GM18858 (cell line): ENCODE measurements at regions not wholly inside any gene's neighbourhood (a gene's known extent, or its start where the extent isn't known, plus 50 kb on each side); places are given as distances from the start of the nearest gene placed in this dataset.

ENCODE experiments used
- ATAC-seq: cut with Tn5 transposase; IDR thresholded peaks from one replicate; pipeline ENCODE4 v1.9.1; 2021; ENCODE audit not compliant: unreplicated experiment

- ATAC-seq = no peak
These were observed 282.2 kb downstream of the CDH26 start for GRCh38 chr20:60240415-60240814.

GRCh38 chr20:60240986-60241385, 282.8 kb downstream of the CDH26 start:
- no peak for ATAC-seq

- ATAC-seq = no peak
These were observed 284.7 kb downstream of the CDH26 start for GRCh38 chr20:60242836-60243505.

GRCh38 chr20:60244373-60245146, 286.3 kb downstream of the CDH26 start:
- ATAC-seq = no peak

- no peak for ATAC-seq
These were observed 288.5 kb downstream of the CDH26 start for GRCh38 chr20:60246751-60247150.

GRCh38 chr20:60249436-60249835, 291.2 kb downstream of the CDH26 start:
- ATAC-seq = no peak

GRCh38 chr20:60250251-60250650, 292.0 kb downstream of the CDH26 start:
- no peak for ATAC-seq

- ATAC-seq = no peak
These were observed 294.6 kb downstream of the CDH26 start for GRCh38 chr20:60252866-60253265.

GRCh38 chr20:60253471-60253870, 295.2 kb downstream of the CDH26 start:
- ATAC-seq = no peak

- ATAC-seq = no peak
These were observed 296.7 kb downstream of the CDH26 start for GRCh38 chr20:60254901-60255411.

GRCh38 chr20:60255415-60255814, 297.2 kb downstream of the CDH26 start:
- ATAC-seq = no peak

GRCh38 chr20:60255866-60256265, 297.6 kb downstream of the CDH26 start:
- ATAC-seq = no peak

GRCh38 chr20:60256811-60257210, 298.6 kb downstream of the CDH26 start:
- no peak for ATAC-seq

GRCh38 chr20:60257671-60258070, 299.4 kb downstream of the CDH26 start:
- ATAC-seq = no peak

GRCh38 chr20:60258255-60258863, 300.1 kb downstream of the CDH26 start:
- no peak for ATAC-seq

GRCh38 chr20:60261333-60261732, 303.1 kb downstream of the CDH26 start:
- ATAC-seq = no peak

GRCh38 chr20:60262967-60263603, 304.9 kb downstream of the CDH26 start:
- ATAC-seq = no peak

- ATAC-seq = no peak
These were observed 305.8 kb downstream of the CDH26 start for GRCh38 chr20:60263725-60264709.

- no peak for ATAC-seq
These were observed 308.1 kb downstream of the CDH26 start for GRCh38 chr20:60266177-60266823.

GRCh38 chr20:60268491-60268890, 310.3 kb downstream of the CDH26 start:
- no peak for ATAC-seq
